ENCODE measurements at regions not wholly inside any gene's neighbourhood (a gene's known extent, or its start where the extent isn't known, plus 50 kb on each side); places are given as distances from the start of the nearest gene placed in this dataset.

DNA sequence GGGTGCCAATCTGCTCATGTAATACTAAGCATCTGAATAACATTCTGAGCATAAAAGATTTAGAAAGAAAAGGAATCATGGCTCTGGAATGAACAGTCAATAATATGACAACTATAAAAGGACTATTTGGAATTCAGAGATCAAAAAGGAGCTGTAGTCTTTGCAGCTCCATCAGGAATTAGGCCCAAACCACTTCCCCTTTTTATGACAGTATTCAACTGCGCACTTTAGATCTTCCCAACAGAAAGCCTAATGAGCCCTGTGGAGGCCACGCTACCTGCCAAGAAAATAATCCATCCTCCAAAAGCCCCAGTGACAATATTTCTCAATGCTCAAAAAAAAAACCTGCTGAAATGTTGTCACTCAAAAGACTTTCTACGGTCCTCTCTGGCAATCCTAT, 163.2 kb downstream of the SNX7 start:
- H3K4me3 Mint-ChIP-seq = no peak overlapping the region
- TF ChIP-seq, protein P1, sequence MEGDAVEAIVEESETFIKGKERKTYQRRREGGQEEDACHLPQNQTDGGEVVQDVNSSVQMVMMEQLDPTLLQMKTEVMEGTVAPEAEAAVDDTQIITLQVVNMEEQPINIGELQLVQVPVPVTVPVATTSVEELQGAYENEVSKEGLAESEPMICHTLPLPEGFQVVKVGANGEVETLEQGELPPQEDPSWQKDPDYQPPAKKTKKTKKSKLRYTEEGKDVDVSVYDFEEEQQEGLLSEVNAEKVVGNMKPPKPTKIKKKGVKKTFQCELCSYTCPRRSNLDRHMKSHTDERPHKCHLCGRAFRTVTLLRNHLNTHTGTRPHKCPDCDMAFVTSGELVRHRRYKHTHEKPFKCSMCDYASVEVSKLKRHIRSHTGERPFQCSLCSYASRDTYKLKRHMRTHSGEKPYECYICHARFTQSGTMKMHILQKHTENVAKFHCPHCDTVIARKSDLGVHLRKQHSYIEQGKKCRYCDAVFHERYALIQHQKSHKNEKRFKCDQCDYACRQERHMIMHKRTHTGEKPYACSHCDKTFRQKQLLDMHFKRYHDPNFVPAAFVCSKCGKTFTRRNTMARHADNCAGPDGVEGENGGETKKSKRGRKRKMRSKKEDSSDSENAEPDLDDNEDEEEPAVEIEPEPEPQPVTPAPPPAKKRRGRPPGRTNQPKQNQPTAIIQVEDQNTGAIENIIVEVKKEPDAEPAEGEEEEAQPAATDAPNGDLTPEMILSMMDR (IDR thresholded peaks at IDR 0.05) = no peak
- Histone ChIP-seq H3K4me3 (ENCODE audit: low read length) (no peak overlapping the region), H3K4me1 (ENCODE audit: insufficient read depth, low read length) (no peaks in the 10 kb centered on the region), H3K27ac (ENCODE audit: low read depth in 1 of 2, low read length in 2 of 2) (no peak overlapping the region), H3K9me3 (ENCODE audit: control insufficient read depth in 1 of 2, insufficient read depth in 1 of 2, low read length in 2 of 2) (peaks cover 3 to 5% of the 10 kb centered on the region in 2 experiments), H3K27me3 (ENCODE audit: control insufficient read depth in 1 of 2, insufficient read depth in 2 of 2, low read length in 2 of 2) (no peaks in the 10 kb centered on the region), H3K36me3 (ENCODE audit: insufficient read depth, low read length) (no peaks in the 10 kb centered on the region)
- ChIA-PET POLR2A (no interaction called here), CTCF (no interaction called here)
- no peaks in the 10 kb centered on the region for H3K4me1 Mint-ChIP-seq (ENCODE audit: low read depth)
- H3K27me3 Mint-ChIP-seq = no peaks in the 10 kb centered on the region
- DNase-seq (no peak), ATAC-seq (ENCODE audit: poor library complexity) (no peak)
- no peaks in the 10 kb centered on the region for H3K36me3 Mint-ChIP-seq (ENCODE audit: low read depth)
- intact Hi-C loops (cut with DNase I, micrococcal nuclease) = no loop called here
- no peak overlapping the region for H3K27ac Mint-ChIP-seq
- peaks cover 4% of the 10 kb centered on the region for H3K9me3 Mint-ChIP-seq

DNA sequence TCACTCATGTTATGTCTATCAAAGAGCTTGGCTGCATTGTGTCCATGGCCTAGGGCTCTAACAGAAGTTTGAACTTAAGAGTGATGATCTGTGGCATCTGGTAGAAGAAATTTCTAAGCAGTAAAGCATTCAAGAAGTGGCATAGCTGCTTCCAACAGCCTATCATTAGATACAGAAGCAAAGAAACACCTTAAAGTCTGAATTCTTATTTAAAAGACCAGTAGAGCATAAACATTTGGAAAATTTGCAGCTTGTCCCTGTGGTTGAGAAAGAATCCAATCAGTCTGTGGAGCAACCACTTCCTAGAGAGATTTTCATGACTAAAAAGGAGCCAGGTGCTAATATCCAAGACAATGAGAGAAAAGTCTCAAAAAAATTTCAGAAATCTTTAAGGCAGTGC, 165.5 kb downstream of the SNX7 start:
- no peak overlapping the region for H3K27ac Mint-ChIP-seq
- intact Hi-C loops (cut with DNase I, micrococcal nuclease) = no loop called here
- no peak overlapping the region for H3K4me3 Mint-ChIP-seq
- no peaks in the 10 kb centered on the region for H3K4me1 Mint-ChIP-seq (ENCODE audit: low read depth)
- Histone ChIP-seq H3K27ac (ENCODE audit: low read depth in 1 of 2, low read length in 2 of 2) (no peak overlapping the region), H3K4me3 (ENCODE audit: low read length) (no peak overlapping the region), H3K9me3 (ENCODE audit: control insufficient read depth in 1 of 2, insufficient read depth in 1 of 2, low read length in 2 of 2) (peaks cover 5 to 8% of the 10 kb centered on the region in 2 experiments), H3K27me3 (ENCODE audit: control insufficient read depth in 1 of 2, insufficient read depth in 2 of 2, low read length in 2 of 2) (no peaks in the 10 kb centered on the region), H3K36me3 (ENCODE audit: insufficient read depth, low read length) (no peaks in the 10 kb centered on the region), H3K4me1 (ENCODE audit: insufficient read depth, low read length) (no peaks in the 10 kb centered on the region)
- H3K36me3 Mint-ChIP-seq (ENCODE audit: low read depth) = no peaks in the 10 kb centered on the region
- TF ChIP-seq, protein P1 (IDR thresholded peaks at IDR 0.05) = no peak
- peaks cover 9% of the 10 kb centered on the region for H3K9me3 Mint-ChIP-seq
- CTCF ChIA-PET = no interaction called here
- H3K27me3 Mint-ChIP-seq = no peaks in the 10 kb centered on the region
- DNase-seq (no peak), ATAC-seq (ENCODE audit: poor library complexity) (no peak)
- POLR2A ChIA-PET = interaction anchor here (1.4 kb wide), 1 partner anchor 45 kb away, joined by 4 read pairs; no protein-coding TSS in a partner anchor

DNA sequence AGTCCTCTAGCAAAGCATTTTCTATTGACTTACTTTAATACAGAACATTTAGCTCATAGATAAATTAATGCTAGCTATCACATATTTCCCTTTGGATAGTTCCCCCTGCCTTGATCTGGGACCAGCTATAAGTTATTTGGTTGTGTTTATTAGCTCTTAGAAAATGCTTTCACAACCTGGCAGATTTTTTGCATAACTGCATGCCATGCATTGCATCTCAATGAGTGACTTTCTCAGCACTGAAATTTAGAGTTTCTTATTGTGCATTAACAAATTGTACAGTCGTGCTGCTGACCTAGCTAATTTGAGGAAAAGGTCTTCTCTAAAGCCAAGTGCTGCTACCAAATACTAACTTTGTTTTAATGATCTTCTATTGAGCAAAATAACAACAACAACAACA, 164.8 kb downstream of the PLPPR5 start:
- no peaks in the 10 kb centered on the region for H3K4me1 ChIP-seq (ENCODE audit: insufficient read depth, low read length)
- ATAC-seq (ENCODE audit: poor library complexity) = no peak
- H3K27ac ChIP-seq (ENCODE audit: low read depth in 1 of 2, low read length in 2 of 2) = no peak overlapping the region
- no peak overlapping the region for H3K4me3 ChIP-seq (ENCODE audit: low read length)
- Mint-ChIP-seq H3K9me3 (peaks cover 2% of the 10 kb centered on the region), H3K27me3 (no peaks in the 10 kb centered on the region), H3K4me1 (ENCODE audit: low read depth) (peaks cover 26% of the 10 kb centered on the region), H3K4me3 (no peak overlapping the region), H3K27ac (no peak overlapping the region), H3K36me3 (ENCODE audit: low read depth) (no peaks in the 10 kb centered on the region)
- no peaks in the 10 kb centered on the region for H3K36me3 ChIP-seq (ENCODE audit: insufficient read depth, low read length)
- no peaks in the 10 kb centered on the region for H3K9me3 ChIP-seq (ENCODE audit: control insufficient read depth in 1 of 2, insufficient read depth in 1 of 2, low read length in 2 of 2)
- TF ChIP-seq, protein P1 (IDR thresholded peaks at IDR 0.05) = no peak
- intact Hi-C loops (cut with DNase I, micrococcal nuclease) = no loop called here
- ChIA-PET CTCF (no interaction called here), POLR2A (interaction anchor here (0.6 to 1.0 kb wide), 2 partner anchors 14 to 16 kb away, joined by 4 read pairs; no protein-coding TSS in a partner anchor)
- H3K27me3 ChIP-seq (ENCODE audit: control insufficient read depth in 1 of 2, insufficient read depth in 2 of 2, low read length in 2 of 2) = no peaks in the 10 kb centered on the region
- DNase-seq = no peak

Measured in CD4-positive, alpha-beta T cell (primary cell).